OCI-LY7 (cell line): ENCODE measurements at regions not wholly inside any gene's neighbourhood (a gene's known extent, or its start where the extent isn't known, plus 50 kb on each side); places are given as distances from the start of the nearest gene placed in this dataset.

ENCODE experiments used
- BruUV-seq: library from RNA; stranded (reverse); fragments of 400-500 nt; replicated peaks from 2 replicates; lab custom pipeline; 2021; lab: Mats Ljungman, UMichigan
- CTCF ChIA-PET: fragments of 300-600 bp; sonication (Branson Sonifier 250); formaldehyde crosslinking; loops from one replicate; lab custom pipeline; 2022; ENCODE audit warnings: antibody characterized with exemption; ENCODE audit not compliant: unreplicated experiment; lab: Charles Lee
- POLR2A ChIA-PET: fragments of 300-600 bp; sonication (Branson Sonifier 250); formaldehyde crosslinking; loops from one replicate; lab custom pipeline; 2022; ENCODE audit warnings: antibody characterized with exemption; lab: Charles Lee
- DNase-seq: peaks from one replicate; pipeline ENCODE4 v3.0.0-alpha.2; 2015; ENCODE audit warnings: low spot score
- H2AFZ ChIP-seq: fragments of 200-600 bp; sonication (generic), shearing (Covaris generic); 2 replicates; pipeline ENCODE4 v1.6.1; 2014; ENCODE audit warnings: mild to moderate bottlenecking, antibody characterized with exemption, low read length, moderate library complexity
- H3K27ac ChIP-seq: fragments of 200-600 bp; sonication (generic); 2 replicates; pipeline ENCODE4 v1.5.1; 2014; ENCODE audit warnings: mixed run types, low read depth, mild to moderate bottlenecking, moderate library complexity, low read length, inconsistent platforms; ENCODE audit not compliant: poor library complexity, severe bottlenecking
- H3K36me3 ChIP-seq: fragments of 200-600 bp; sonication (generic); 2 replicates; pipeline ENCODE4 v1.6.1; 2014; ENCODE audit warnings: mild to moderate bottlenecking, antibody characterized with exemption, low read length, moderate library complexity, mixed read lengths; ENCODE audit not compliant: insufficient read depth
- H3K4me1 ChIP-seq: fragments of 200-600 bp; sonication (generic); 2 replicates; pipeline ENCODE4 v1.5.1; 2014; ENCODE audit warnings: mild to moderate bottlenecking, low read length; ENCODE audit not compliant: insufficient read depth, poor library complexity, severe bottlenecking
- H3K4me2 ChIP-seq: fragments of 200-600 bp; sonication (generic); 2 replicates; pipeline ENCODE4 v1.6.1; 2014; ENCODE audit warnings: mild to moderate bottlenecking, low read length
- H3K4me3 ChIP-seq: fragments of 200-600 bp; sonication (generic); 2 replicates; pipeline ENCODE4 v1.5.1; 2014; ENCODE audit warnings: mild to moderate bottlenecking, low read depth, low read length; ENCODE audit not compliant: poor library complexity, severe bottlenecking
- H3K79me2 ChIP-seq: fragments of 200-600 bp; sonication (generic); 2 replicates; pipeline ENCODE4 v1.6.1; 2016; ENCODE audit warnings: low read depth, mild to moderate bottlenecking, low read length, moderate library complexity, mixed read lengths; ENCODE audit not compliant: insufficient read depth
- H3K9me2 ChIP-seq: fragments of 200-600 bp; sonication (generic); 2 replicates; pipeline ENCODE4 v1.6.1; 2016; ENCODE audit warnings: mild to moderate bottlenecking, low read length, mixed read lengths; ENCODE audit not compliant: insufficient read depth
- H3K9me3 ChIP-seq: fragments of 200-600 bp; sonication (generic); 2 replicates; pipeline ENCODE4 v1.6.1; 2014; ENCODE audit warnings: mild to moderate bottlenecking, mixed run types, low read length, mixed read lengths
- H4K20me1 ChIP-seq: fragments of 200-600 bp; sonication (generic); 2 replicates; pipeline ENCODE4 v1.6.1; 2014; ENCODE audit warnings: mild to moderate bottlenecking, antibody characterized with exemption, low read length, moderate library complexity, mixed read lengths; ENCODE audit not compliant: insufficient read depth
- CTCF ChIP-seq: fragments of 200-600 bp; sonication (generic); conservative IDR thresholded peaks from 2 replicates; pipeline ENCODE4 v1.5.1; 2014; ENCODE audit warnings: mild to moderate bottlenecking, antibody characterized with exemption, low read length, moderate library complexity, mixed read lengths
- EZH2phosphoT487 ChIP-seq: fragments of 200-600 bp; sonication (generic); IDR thresholded peaks from 2 replicates; pipeline ENCODE4 v1.6.1; 2018; ENCODE audit warnings: low read depth, borderline replicate concordance, mild to moderate bottlenecking, mixed run types, antibody characterized with exemption, low read length, moderate library complexity, mixed read lengths
- intact Hi-C: fragments of 100-400 bp; cut with micrococcal nuclease; formaldehyde crosslinking; loops from one replicate; pipeline ENCODE4 v1.10.0; 2022; ENCODE audit not compliant: unreplicated experiment

GRCh38 chr2:67950919-67951318 lies 111.9 kb downstream of the C1D start:
- Histone ChIP-seq H2AFZ (no peak overlapping the region), H3K27ac (no peak overlapping the region), H3K4me2 (peak overlapping the region; percentile 24), H3K4me3 (no peak overlapping the region), H4K20me1 (no peaks in the 10 kb centered on the region), H3K4me1 (no peaks in the 10 kb centered on the region), H3K36me3 (no peaks in the 10 kb centered on the region), H3K79me2 (no peaks in the 10 kb centered on the region), H3K9me2 (no peaks in the 10 kb centered on the region), H3K9me3 (no peaks in the 10 kb centered on the region)
- intact Hi-C loops: no loop called here
- no peak for TF ChIP-seq CTCF
- TF ChIP-seq EZH2phosphoT487: no peak
- ChIA-PET POLR2A (interaction anchor here (0.6 kb wide), 1 partner anchor 35 kb away, joined by 3 read pairs; no protein-coding TSS in a partner anchor), CTCF (no interaction called here)
- no TSS peak for BruUV-seq
- DNase-seq: no peak

GRCh38 chr2:67952066-67952465 lies 110.7 kb downstream of the C1D start:
- Histone ChIP-seq H3K4me1 (no peaks in the 10 kb centered on the region), H3K4me2 (no peak overlapping the region), H4K20me1 (no peaks in the 10 kb centered on the region), H3K9me3 (no peaks in the 10 kb centered on the region), H3K9me2 (no peaks in the 10 kb centered on the region), H3K27ac (no peak overlapping the region), H2AFZ (no peak overlapping the region), H3K79me2 (no peaks in the 10 kb centered on the region), H3K36me3 (no peaks in the 10 kb centered on the region), H3K4me3 (no peak overlapping the region)
- TF ChIP-seq EZH2phosphoT487 (no peak), CTCF (no peak)
- ChIA-PET POLR2A (no interaction called here), CTCF (no interaction called here)
- no TSS peak for BruUV-seq
- intact Hi-C loops: no loop called here
- no peak for DNase-seq

GRCh38 chr2:67954093-67954748 lies 108.6 kb downstream of the C1D start:
- intact Hi-C loops: no loop called here
- DNase-seq: no peak
- TF ChIP-seq EZH2phosphoT487 (no peak), CTCF (no peak)
- Histone ChIP-seq H3K9me3 (no peaks in the 10 kb centered on the region), H3K36me3 (no peaks in the 10 kb centered on the region), H3K4me3 (no peak overlapping the region), H3K27ac (no peak overlapping the region), H3K4me2 (no peak overlapping the region), H4K20me1 (no peaks in the 10 kb centered on the region), H3K79me2 (no peaks in the 10 kb centered on the region), H3K4me1 (no peaks in the 10 kb centered on the region), H3K9me2 (no peaks in the 10 kb centered on the region), H2AFZ (no peak overlapping the region)
- ChIA-PET POLR2A (no interaction called here), CTCF (no interaction called here)
- no TSS peak for BruUV-seq
